ENCODE measurements at regions not wholly inside any gene's neighbourhood (a gene's known extent, or its start where the extent isn't known, plus 50 kb on each side); places are given as distances from the start of the nearest gene placed in this dataset.

- Histone ChIP-seq H3K27ac (no peak overlapping the region), H3K4me3 (no peak overlapping the region), H3K27me3 (no peaks in the 10 kb centered on the region), H3K9me3 (ENCODE audit: low read depth) (no peaks in the 10 kb centered on the region), H3K36me3 (no peaks in the 10 kb centered on the region), H3K4me1 (ENCODE audit: low read depth) (no peaks in the 10 kb centered on the region)
- no peak for DNase-seq (ENCODE audit: low read depth in 1 of 2, low spot score in 1 of 2)
- no peak for TF ChIP-seq CTCF (IDR thresholded peaks at IDR 0.05; ENCODE audit: low read depth, low read length)
These were observed 335.0 kb upstream of the TRIB2 start for GRCh38 chr2:12381543-12382325.

GRCh38 chr2:12382366-12382765 is 334.4 kb upstream of the TRIB2 start:
- TF ChIP-seq CTCF (IDR thresholded peaks at IDR 0.05; ENCODE audit: low read depth, low read length): no peak
- H3K4me1 ChIP-seq (ENCODE audit: low read depth): no peaks in the 10 kb centered on the region
- H3K27ac ChIP-seq: no peak overlapping the region
- DNase-seq (ENCODE audit: low read depth in 1 of 2, low spot score in 1 of 2): no peak
- no peaks in the 10 kb centered on the region for H3K27me3 ChIP-seq
- no peaks in the 10 kb centered on the region for H3K9me3 ChIP-seq (ENCODE audit: low read depth)
- no peaks in the 10 kb centered on the region for H3K36me3 ChIP-seq
- no peak overlapping the region for H3K4me3 ChIP-seq

GRCh38 chr2:12389344-12390045 is 327.2 kb upstream of the TRIB2 start:
- no peaks in the 10 kb centered on the region for H3K4me1 ChIP-seq (ENCODE audit: low read depth)
- no peak overlapping the region for H3K27ac ChIP-seq
- TF ChIP-seq CTCF (IDR thresholded peaks at IDR 0.05; ENCODE audit: low read depth, low read length): no peak
- no peaks in the 10 kb centered on the region for H3K9me3 ChIP-seq (ENCODE audit: low read depth)
- no peak overlapping the region for H3K4me3 ChIP-seq
- H3K27me3 ChIP-seq: no peaks in the 10 kb centered on the region
- H3K36me3 ChIP-seq: no peaks in the 10 kb centered on the region
- peak in 1 of 2 donors; percentile 22 for DNase-seq (ENCODE audit: low read depth in 1 of 2, low spot score in 1 of 2)

- no peak for TF ChIP-seq CTCF (IDR thresholded peaks at IDR 0.05; ENCODE audit: low read depth, low read length)
- Histone ChIP-seq H3K4me3 (no peak overlapping the region), H3K36me3 (no peaks in the 10 kb centered on the region), H3K9me3 (ENCODE audit: low read depth) (no peaks in the 10 kb centered on the region), H3K27ac (no peak overlapping the region), H3K4me1 (ENCODE audit: low read depth) (no peaks in the 10 kb centered on the region), H3K27me3 (no peaks in the 10 kb centered on the region)
- DNase-seq (ENCODE audit: low read depth in 1 of 2, low spot score in 1 of 2): no peak
These were observed 325.6 kb upstream of the TRIB2 start for GRCh38 chr2:12391116-12391515.

- Histone ChIP-seq H3K4me3 (no peak overlapping the region), H3K27ac (no peak overlapping the region), H3K36me3 (no peaks in the 10 kb centered on the region), H3K27me3 (no peaks in the 10 kb centered on the region), H3K9me3 (ENCODE audit: low read depth) (no peaks in the 10 kb centered on the region), H3K4me1 (ENCODE audit: low read depth) (peaks cover 20% of the 10 kb centered on the region)
- no peak for DNase-seq (ENCODE audit: low read depth in 1 of 2, low spot score in 1 of 2)
- TF ChIP-seq CTCF (IDR thresholded peaks at IDR 0.05; ENCODE audit: low read depth, low read length): no peak
These were observed 320.0 kb upstream of the TRIB2 start for GRCh38 chr2:12396699-12397098.

Data from cardiac muscle cell (in vitro differentiated cells and primary cell).